HepG2 (cell line): ENCODE measurements at regions not wholly inside any gene's neighbourhood (a gene's known extent, or its start where the extent isn't known, plus 50 kb on each side); places are given as distances from the start of the nearest gene placed in this dataset.

Experiments
- ATAC-seq: fragments of 200-7000 bp; cut with Tn5 transposase; 3 replicates; pipeline ENCODE4 v1.9.1; 2020; ENCODE audit warnings: mild to moderate bottlenecking, moderate library complexity
- BruUV-seq: library from RNA; stranded (reverse); fragments of 400-500 nt; replicated peaks from 2 replicates; lab custom pipeline; 2021; lab: Mats Ljungman, UMichigan
- CTCF ChIA-PET: fragments of 300-600 bp; formaldehyde crosslinking; extraction: SDS; loops from one replicate; lab custom pipeline; 2021; ENCODE audit warnings: low total read pairs, inconsistent platforms, low intra/inter-chr PET ratio; lab: Yijun Ruan, JAX
- POLR2A ChIA-PET: fragments of 350-600 bp; sonication (Branson Sonifier 250); formaldehyde crosslinking; loops from one replicate; lab custom pipeline; 2020; ENCODE audit warnings: antibody characterized with exemption, inconsistent platforms; lab: Yijun Ruan, JAX
- DNase-seq: peaks from one replicate; pipeline ENCODE4 v3.0.0-alpha.2; 2015; ENCODE audit warnings: low spot score
- FAIRE-seq: peaks from 3 replicates; lab custom pipeline; 2011; peaks lifted over from hg19 to GRCh38; lab: Jason Lieb, UNC
- H2AFZ ChIP-seq: one replicate; pipeline ENCODE4 v1.6.1; 2011; ENCODE audit warnings: low read length, inconsistent platforms
- H3K27ac ChIP-seq: fragments of 300-600 bp; 3 replicates; pipeline ENCODE4 v1.8.0; 2011; ENCODE audit warnings: mixed run types, mild to moderate bottlenecking, mixed read lengths, low read length, inconsistent platforms; ENCODE audit not compliant: insufficient read depth; ENCODE audit errors: extremely low read length
- H3K27me3 ChIP-seq, 2 experiments: fragments of 200-600 bp in 1 of 2; 2 replicates in 1 of 2; 3 replicates in 1 of 2; pipeline versions ENCODE4 v1.6.0 to v1.8.0; 2011; ENCODE audit warnings: low read length in 2 of 2, mild to moderate bottlenecking in 2 of 2, moderate library complexity in 2 of 2, inconsistent platforms in 1 of 2; ENCODE audit not compliant: insufficient read depth in 2 of 2, control insufficient read depth in 1 of 2
- H3K36me3 ChIP-seq, 2 experiments: fragments of 200-600 bp in 1 of 2; replicated peaks in 1 of 2; 2 replicates in 1 of 2; 3 replicates in 1 of 2; pipeline versions ENCODE4 v1.5.1 to v1.8.0; 2011; ENCODE audit warnings: low read length in 2 of 2, inconsistent platforms in 1 of 2; ENCODE audit not compliant: insufficient read depth in 2 of 2, control insufficient read depth in 1 of 2
- H3K4me1 ChIP-seq: 2 replicates; pipeline ENCODE4 v1.5.1; 2012; ENCODE audit warnings: low read length, inconsistent platforms; ENCODE audit not compliant: insufficient read depth
- H3K4me2 ChIP-seq: 2 replicates; pipeline ENCODE4 v1.6.0; 2011; ENCODE audit warnings: low read depth, low read length, inconsistent platforms
- H3K4me3 ChIP-seq, 3 experiments: fragments of 200-600 bp in 1 of 3; sonication (generic), shearing (Covaris generic) in 1 of 3; replicated peaks in 1 of 3; 2 replicates each; pipeline ENCODE4 v1.5.1; 2011 to 2016; ENCODE audit warnings: low read length in 3 of 3, inconsistent platforms in 2 of 3, low read depth in 2 of 3, mild to moderate bottlenecking in 2 of 3, control low read depth in 1 of 3, mixed read lengths in 1 of 3; ENCODE audit not compliant: insufficient read depth in 1 of 3
- H3K79me2 ChIP-seq: one replicate; pipeline ENCODE4 v1.6.1; 2011; ENCODE audit warnings: low read length, inconsistent platforms; ENCODE audit not compliant: insufficient read depth
- H3K9ac ChIP-seq: 2 replicates; pipeline ENCODE4 v1.6.0; 2011; ENCODE audit warnings: mild to moderate bottlenecking, low read depth, low read length, inconsistent platforms; ENCODE audit not compliant: insufficient read depth
- H3K9me3 ChIP-seq: 2 replicates; pipeline ENCODE4 v1.5.1; 2012; ENCODE audit warnings: mild to moderate bottlenecking, low read length
- H4K20me1 ChIP-seq: 2 replicates; pipeline ENCODE4 v1.6.0; 2011; ENCODE audit warnings: inconsistent platforms, mild to moderate bottlenecking, low read length, moderate library complexity; ENCODE audit not compliant: insufficient read depth
- CREM ChIP-seq, 2 experiments: sonication (generic) in 1 of 2; formaldehyde crosslinking in 1 of 2; IDR thresholded peaks; 2 replicates each; pipeline versions ENCODE4 v1.4.0 to v1.6.1; 2016 to 2020; ENCODE audit warnings: antibody characterized with exemption in 1 of 2, mild to moderate bottlenecking in 1 of 2, missing genetic modification reagents in 1 of 2
- LCORL ChIP-seq, 2 experiments: fragments of 450-650 bp in 1 of 2; sonication (generic) in 1 of 2; formaldehyde crosslinking in 1 of 2; IDR thresholded peaks; 2 replicates each; pipeline versions ENCODE4 v1.5.0 to v1.6.1; 2017 to 2020; ENCODE audit warnings: antibody characterized with exemption in 1 of 2, missing genetic modification reagents in 1 of 2
- THYN1 ChIP-seq: sonication (generic); formaldehyde crosslinking; IDR thresholded peaks from 2 replicates; pipeline ENCODE4 v1.8.1; 2023; ENCODE audit warnings: low read depth, mild to moderate bottlenecking, moderate library complexity, missing genetic modification reagents, borderline replicate concordance
- ZC3H4 ChIP-seq: sonication (generic); formaldehyde crosslinking; IDR thresholded peaks from 2 replicates; pipeline ENCODE4 v1.4.0; 2020; ENCODE audit warnings: missing genetic modification reagents, borderline replicate concordance
- ZNF10 ChIP-seq: sonication (generic); formaldehyde crosslinking; IDR thresholded peaks from 2 replicates; pipeline ENCODE4 v1.4.0; 2020; ENCODE audit warnings: mild to moderate bottlenecking, low read depth, missing genetic modification reagents, borderline replicate concordance
- ZNF136 ChIP-seq: sonication (generic); formaldehyde crosslinking; IDR thresholded peaks from 2 replicates; pipeline ENCODE4 v1.8.1; 2022; ENCODE audit warnings: low read depth, mild to moderate bottlenecking, moderate library complexity, missing genetic modification reagents
- ZNF550 ChIP-seq: sonication (generic); formaldehyde crosslinking; IDR thresholded peaks from 2 replicates; pipeline ENCODE4 v1.4.0; 2020; ENCODE audit warnings: mild to moderate bottlenecking, missing genetic modification reagents, borderline replicate concordance
- ZNF709 ChIP-seq: sonication (generic); formaldehyde crosslinking; IDR thresholded peaks from 2 replicates; pipeline ENCODE4 v1.5.0; 2020; ENCODE audit warnings: mild to moderate bottlenecking, missing genetic modification reagents
- WGBS: methylation state at CpG from one replicate; pipeline ENCODE4 v1.1.6; 2017; ENCODE audit warnings: low lambda C conversion rate; 5-methylcytosine and 5-hydroxymethylcytosine counted together
- in situ Hi-C: cut with HindIII; loops from 2 replicates; pipeline ENCODE4 v1.10.0; 2017; ENCODE audit warnings: low pct_unique_long_range_greater_than_20kb; ENCODE audit not compliant: extremely low pct_ligation_motif_present
- intact Hi-C: fragments of 100-400 bp; cut with micrococcal nuclease; formaldehyde crosslinking; loops from one replicate; pipeline ENCODE4 v1.10.0; 2022; ENCODE audit not compliant: unreplicated experiment

DNA sequence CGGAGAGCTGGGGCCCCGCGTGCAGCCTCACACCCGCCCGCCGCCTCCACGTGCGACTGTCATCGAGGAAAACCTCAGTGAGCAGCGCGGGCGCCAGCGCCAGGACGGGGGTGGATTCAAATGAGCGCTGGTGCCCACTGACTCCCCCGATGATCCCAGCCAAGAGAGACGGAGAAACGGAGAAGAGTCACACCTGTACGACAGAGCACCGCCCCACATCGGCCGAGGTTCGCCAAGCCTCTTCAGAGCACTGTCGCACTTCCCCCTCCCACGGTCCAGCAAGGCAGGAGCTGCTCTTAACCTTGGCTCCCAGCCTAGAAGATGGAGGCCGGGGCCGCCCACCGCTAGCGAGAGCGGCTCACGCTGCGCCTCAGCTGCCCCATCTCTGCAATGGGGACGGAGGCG lies 130.9 kb upstream of the IQSEC1 start:
- BruUV-seq, result no TSS peak
- DNase-seq (no peak), FAIRE-seq (no peak), ATAC-seq (no peak)
- no peak overlapping the region for H3K27ac ChIP-seq
- POLR2A ChIA-PET, result no interaction called here
- no peaks in the 10 kb centered on the region for H3K4me1 ChIP-seq
- 96% methylated on average over 11 of the region's 34 CpGs for WGBS
- no peaks in the 10 kb centered on the region for H3K36me3 ChIP-seq
- in situ Hi-C loops (no loop called here), intact Hi-C loops (no loop called here)
- CTCF ChIA-PET, result no interaction called here
- no peak overlapping the region for H2AFZ ChIP-seq
- no peak overlapping the region for H3K4me2 ChIP-seq
- no peaks in the 10 kb centered on the region for H3K27me3 ChIP-seq
- no peaks in the 10 kb centered on the region for H3K79me2 ChIP-seq
- peaks cover 6% of the 10 kb centered on the region; the same call in 1 of the 2 replicates for H4K20me1 ChIP-seq
- TF ChIP-seq ZC3H4 (CRISPR knock-in tag) (no peak), CREM (IDR thresholded peaks at IDR 0.05) (no peak), CREM (CRISPR knock-in tag; IDR thresholded peaks at IDR 0.05) (no peak), ZNF709 (CRISPR knock-in tag) (no peak), ZNF10 (CRISPR knock-in tag) (no peak), ZNF550 (CRISPR knock-in tag) (no peak), LCORL (IDR thresholded peaks at IDR 0.05) (no peak), LCORL (CRISPR knock-in tag; IDR thresholded peaks at IDR 0.05) (no peak), ZNF136 (CRISPR knock-in tag) (no peak), THYN1 (no peak)
- no peak overlapping the region for H3K4me3 ChIP-seq
- no peak overlapping the region for H3K9ac ChIP-seq
- H3K9me3 ChIP-seq, result no peaks in the 10 kb centered on the region
